HG03575 (cell line): ENCODE measurements at regions not wholly inside any gene's neighbourhood (a gene's known extent, or its start where the extent isn't known, plus 50 kb on each side); places are given as distances from the start of the nearest gene placed in this dataset.

Experiments used
- ATAC-seq: cut with Tn5 transposase; IDR thresholded peaks from one replicate; pipeline ENCODE4 v1.9.1; 2021; ENCODE audit not compliant: unreplicated experiment, insufficient number of reproducible peaks, low FRiP score; ENCODE audit errors: extremely low read depth

DNA sequence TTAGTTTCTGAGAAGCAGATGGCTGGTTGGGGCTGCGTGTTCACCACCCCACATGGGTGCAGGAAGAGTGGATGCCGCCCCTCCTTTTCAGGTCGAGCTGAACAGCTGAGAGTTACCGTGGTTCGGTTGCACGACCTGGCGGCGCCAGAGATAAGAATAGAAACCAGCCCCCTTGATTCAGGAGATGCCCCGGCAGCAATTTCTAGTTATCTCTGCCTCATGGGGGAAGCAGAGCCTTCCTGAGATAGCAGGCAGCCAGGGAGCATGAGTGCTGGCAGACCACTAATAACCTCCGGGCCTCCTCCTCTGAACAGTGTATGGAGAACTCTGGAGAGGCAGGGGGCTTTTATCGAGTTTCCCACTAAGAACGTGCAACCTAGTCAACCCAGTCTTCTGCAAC is 177.8 kb downstream of the NSG2 start:
- no peak for ATAC-seq

DNA sequence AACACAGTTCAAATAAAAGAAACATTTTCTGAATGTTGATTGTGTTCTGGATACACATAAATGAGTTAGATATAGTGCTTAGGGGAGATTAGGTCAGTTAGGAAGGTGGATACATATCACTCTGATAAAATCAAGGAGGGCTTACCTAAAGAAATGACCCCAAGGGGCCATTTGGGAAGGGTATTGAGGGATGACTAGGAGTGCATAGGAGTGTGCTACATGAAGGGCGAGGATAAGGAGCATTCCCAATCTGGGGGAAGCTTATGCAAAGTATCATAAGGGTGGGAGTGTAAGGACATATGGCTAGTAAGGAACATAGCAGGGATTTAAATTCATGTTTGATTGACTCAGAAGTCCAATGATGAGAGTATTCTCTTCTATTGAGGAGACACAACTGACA is 183.6 kb downstream of the NSG2 start:
- no peak for ATAC-seq

- ATAC-seq, result no peak
Measured at GRCh38 chr5:174229514-174230370, 184.2 kb downstream of the NSG2 start.

GRCh38 chr5:174231956-174232487 is 186.5 kb downstream of the NSG2 start:
- ATAC-seq, result no peak

GRCh38 chr5:174234388-174234787 is 188.9 kb downstream of the NSG2 start:
- no peak for ATAC-seq

DNA sequence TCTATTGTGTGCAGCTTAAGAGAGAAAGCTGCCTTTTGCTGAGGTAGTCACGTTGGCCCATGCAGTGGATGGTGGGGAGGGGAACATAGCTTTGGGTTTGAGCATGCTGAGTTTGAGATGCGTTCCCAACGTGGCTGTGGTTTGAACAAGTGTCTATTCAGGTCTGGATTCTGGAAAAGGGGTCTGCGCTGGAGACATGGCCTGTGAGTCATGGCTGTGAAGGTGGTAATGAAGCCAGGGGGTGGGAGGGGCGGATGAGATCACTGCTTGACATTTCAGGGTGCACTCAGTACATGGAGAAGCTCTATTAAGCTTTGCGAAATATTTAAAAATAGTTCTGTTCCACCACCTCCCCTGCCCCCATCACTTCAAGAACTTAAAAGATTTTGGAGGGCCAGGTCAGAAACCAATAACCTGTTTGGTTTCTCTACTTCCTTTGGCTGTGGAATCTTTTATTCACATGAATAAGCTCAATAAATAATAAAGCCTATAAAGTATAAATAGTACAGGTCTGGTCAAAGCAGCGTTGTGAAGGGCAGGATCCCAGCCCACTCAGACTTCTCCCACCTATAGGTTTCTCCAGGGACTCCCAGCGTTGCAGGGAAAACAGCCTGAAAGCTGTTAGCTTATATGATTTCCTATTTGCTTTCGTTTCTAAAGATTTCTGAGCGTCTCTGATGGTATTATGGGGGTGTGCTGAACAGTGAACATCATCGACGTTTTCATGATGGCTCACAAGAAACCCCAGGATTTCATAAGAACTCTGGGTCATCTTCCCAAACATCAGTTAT is 189.9 kb downstream of the NSG2 start:
- ATAC-seq, result no peak

GRCh38 chr5:174236070-174236469 is 190.6 kb downstream of the NSG2 start:
- no peak for ATAC-seq

DNA sequence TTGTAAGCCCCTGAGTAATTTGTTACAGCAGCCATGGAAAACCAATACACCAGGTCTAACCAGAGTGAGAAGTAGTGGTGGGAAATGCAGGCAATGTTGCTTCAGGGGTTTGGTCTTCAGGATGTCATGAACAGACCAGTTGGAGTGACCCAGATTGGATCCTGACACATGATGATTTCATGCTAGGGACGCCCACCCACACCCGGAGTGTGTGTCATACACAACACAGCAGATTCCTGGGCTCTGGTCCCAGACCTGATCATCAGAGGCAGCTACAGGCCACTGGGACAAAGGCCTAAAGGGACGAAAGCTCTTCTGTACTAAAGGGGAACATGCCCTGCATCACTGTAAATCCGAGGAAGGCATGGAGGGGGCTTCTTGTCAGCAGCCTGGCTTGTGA is 194.2 kb downstream of the NSG2 start:
- no peak for ATAC-seq

DNA sequence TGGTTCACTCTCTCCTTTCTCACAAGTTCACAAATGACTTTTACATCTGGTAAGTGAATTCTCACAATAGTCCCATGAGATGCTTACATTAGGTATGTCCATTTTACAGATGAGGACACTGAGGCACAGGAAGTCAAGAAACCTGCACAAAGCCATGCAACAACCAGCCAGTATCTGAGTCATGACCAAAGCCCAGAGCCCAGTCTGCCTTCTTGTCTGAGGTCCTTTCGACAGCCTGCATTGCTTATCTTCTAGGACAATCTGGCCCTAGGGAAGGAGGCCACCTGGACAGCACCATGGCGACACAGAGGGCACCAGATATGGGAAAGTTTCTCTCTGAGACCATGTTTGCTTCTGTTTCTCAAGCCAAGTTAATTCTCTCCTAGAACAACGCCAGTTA is 197.1 kb downstream of the NSG2 start:
- no peak for ATAC-seq

- ATAC-seq, result no peak
Measured at GRCh38 chr5:174243904-174244303, 198.4 kb downstream of the NSG2 start.

GRCh38 chr5:174245516-174246075 is 200.1 kb downstream of the NSG2 start:
- no peak for ATAC-seq

GRCh38 chr5:174246743-174247142 is 201.2 kb downstream of the NSG2 start:
- ATAC-seq, result no peak

- no peak for ATAC-seq
Measured at GRCh38 chr5:174247301-174247700, 201.8 kb downstream of the NSG2 start.

DNA sequence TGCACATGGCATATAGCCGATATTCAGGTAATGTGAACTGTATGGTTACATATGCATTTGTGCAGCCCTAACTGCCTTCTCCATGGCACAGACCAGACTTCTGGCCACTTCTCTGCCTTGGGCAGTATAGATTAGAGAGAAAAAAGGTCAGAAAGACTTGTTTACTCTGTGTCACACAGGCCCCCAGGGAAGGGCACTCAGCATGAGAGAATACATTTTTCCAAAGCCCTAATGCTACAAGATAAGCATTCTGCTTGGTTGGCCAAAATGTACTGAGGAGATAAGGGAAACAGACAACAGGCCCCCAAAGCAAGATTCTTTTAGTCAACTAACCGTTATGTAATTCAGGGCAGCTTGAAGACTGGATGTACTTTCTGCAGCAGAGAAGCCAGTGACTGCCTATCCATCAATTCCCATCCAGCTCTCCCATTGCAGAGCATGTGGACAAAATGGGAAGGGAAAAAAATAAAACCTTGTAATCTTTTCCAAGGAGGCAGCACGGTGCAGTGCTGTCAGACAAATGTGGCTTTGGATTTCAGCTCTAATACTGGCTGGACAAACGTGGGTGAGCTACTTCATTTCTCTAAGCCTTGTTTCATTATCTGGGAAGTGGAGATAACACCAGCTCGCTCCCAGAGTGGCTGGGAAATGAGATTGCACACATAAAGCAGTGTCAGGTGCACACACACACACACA is 205.9 kb downstream of the NSG2 start:
- ATAC-seq, result no peak

GRCh38 chr5:174252121-174252520 is 206.6 kb downstream of the NSG2 start:
- no peak for ATAC-seq

- ATAC-seq, result no peak
Measured at GRCh38 chr5:174259696-174260420, 214.4 kb downstream of the NSG2 start.

DNA sequence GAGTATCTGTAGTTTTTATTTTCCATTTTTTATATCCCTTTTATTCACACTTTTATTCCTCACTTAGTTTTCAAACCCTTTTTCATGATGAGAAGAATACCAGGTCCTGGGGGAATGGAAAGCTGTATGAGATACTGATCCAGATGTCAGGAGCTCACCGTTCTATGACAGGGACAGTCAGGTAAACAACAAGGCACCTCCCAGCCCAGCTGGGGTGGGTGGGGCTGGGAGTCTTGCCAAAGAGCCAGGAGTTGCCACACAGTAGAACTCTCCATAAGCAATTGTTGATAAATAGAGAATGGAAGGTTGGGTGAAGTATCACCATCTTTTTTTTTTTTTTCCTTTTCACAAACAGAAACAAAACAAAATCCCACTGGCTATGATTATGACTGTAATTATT is 225.8 kb downstream of the NSG2 start:
- no peak for ATAC-seq

GRCh38 chr5:174272671-174273070 is 227.2 kb downstream of the NSG2 start:
- ATAC-seq, result no peak

- ATAC-seq, result peak; percentile 82
Measured at GRCh38 chr5:174273325-174273724, 227.8 kb downstream of the NSG2 start.
